ENCODE measurements at regions not wholly inside any gene's neighbourhood (a gene's known extent, or its start where the extent isn't known, plus 50 kb on each side); places are given as distances from the start of the nearest gene placed in this dataset.

DNA sequence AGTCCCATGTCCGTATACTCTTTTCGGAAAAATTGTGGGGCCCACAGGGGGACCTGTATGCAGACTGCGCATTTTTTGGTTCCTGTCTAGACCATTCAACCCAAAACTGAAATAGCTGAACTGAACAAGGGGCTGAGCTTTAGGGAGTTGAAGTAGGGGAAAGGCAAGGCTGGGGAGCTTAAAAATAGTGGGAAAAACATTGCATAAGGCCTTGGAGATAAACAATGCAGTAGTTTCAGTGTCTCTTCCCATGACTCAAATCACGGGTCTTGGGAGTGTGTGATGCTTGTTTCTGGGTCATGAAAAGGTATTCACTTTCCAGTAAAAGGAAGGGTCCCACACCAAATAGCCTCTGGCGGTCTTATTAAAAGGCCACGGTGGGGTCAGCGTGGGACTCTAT lies 402.8 kb upstream of the SALL1 start:
- no peak overlapping the region for H3K27ac Mint-ChIP-seq (ENCODE audit: unreplicated experiment)
- H3K27me3 Mint-ChIP-seq (ENCODE audit: low read depth), result no peaks in the 10 kb centered on the region
- no peak for DNase-seq (ENCODE audit: low spot score)
- peaks cover 6% of the 10 kb centered on the region for H3K4me1 Mint-ChIP-seq (ENCODE audit: low read depth)
- TF ChIP-seq, protein P1, sequence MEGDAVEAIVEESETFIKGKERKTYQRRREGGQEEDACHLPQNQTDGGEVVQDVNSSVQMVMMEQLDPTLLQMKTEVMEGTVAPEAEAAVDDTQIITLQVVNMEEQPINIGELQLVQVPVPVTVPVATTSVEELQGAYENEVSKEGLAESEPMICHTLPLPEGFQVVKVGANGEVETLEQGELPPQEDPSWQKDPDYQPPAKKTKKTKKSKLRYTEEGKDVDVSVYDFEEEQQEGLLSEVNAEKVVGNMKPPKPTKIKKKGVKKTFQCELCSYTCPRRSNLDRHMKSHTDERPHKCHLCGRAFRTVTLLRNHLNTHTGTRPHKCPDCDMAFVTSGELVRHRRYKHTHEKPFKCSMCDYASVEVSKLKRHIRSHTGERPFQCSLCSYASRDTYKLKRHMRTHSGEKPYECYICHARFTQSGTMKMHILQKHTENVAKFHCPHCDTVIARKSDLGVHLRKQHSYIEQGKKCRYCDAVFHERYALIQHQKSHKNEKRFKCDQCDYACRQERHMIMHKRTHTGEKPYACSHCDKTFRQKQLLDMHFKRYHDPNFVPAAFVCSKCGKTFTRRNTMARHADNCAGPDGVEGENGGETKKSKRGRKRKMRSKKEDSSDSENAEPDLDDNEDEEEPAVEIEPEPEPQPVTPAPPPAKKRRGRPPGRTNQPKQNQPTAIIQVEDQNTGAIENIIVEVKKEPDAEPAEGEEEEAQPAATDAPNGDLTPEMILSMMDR (IDR thresholded peaks at IDR 0.05), result no peak
- H3K36me3 Mint-ChIP-seq (ENCODE audit: low read depth), result no peaks in the 10 kb centered on the region
- H3K9me3 Mint-ChIP-seq (ENCODE audit: low read depth), result no peaks in the 10 kb centered on the region
- no peak overlapping the region for H3K4me3 Mint-ChIP-seq (ENCODE audit: unreplicated experiment)

DNA sequence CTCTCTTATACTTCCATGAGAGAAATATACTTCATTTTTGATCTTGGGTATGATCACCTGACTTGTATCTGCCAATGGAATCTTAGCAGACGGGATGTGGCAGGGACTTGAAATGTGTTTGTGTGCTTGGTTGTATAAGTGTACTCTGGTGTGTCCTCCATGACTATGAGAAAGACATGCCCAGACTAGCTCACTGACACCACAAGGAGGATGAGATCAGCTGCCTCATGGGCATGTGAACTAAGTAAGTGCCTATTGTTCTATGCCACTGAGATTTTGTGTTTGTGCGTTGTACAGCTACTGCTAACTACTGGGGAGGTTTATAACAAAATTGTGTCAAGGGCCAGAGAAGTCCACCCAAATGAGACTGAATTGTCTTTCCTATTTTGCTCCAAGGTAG lies 402.2 kb upstream of the SALL1 start:
- no peaks in the 10 kb centered on the region for H3K9me3 Mint-ChIP-seq (ENCODE audit: low read depth)
- H3K4me1 Mint-ChIP-seq (ENCODE audit: low read depth), result peaks cover 6% of the 10 kb centered on the region
- no peak overlapping the region for H3K27ac Mint-ChIP-seq (ENCODE audit: unreplicated experiment)

GRCh38 chr16:51550800-51551347 lies 399.8 kb upstream of the SALL1 start:
- Mint-ChIP-seq H3K27me3 (ENCODE audit: low read depth) (no peaks in the 10 kb centered on the region), H3K4me1 (ENCODE audit: low read depth) (no peaks in the 10 kb centered on the region), H3K9me3 (ENCODE audit: low read depth) (no peaks in the 10 kb centered on the region), H3K4me3 (ENCODE audit: unreplicated experiment) (no peak overlapping the region), H3K27ac (ENCODE audit: unreplicated experiment) (no peak overlapping the region), H3K36me3 (ENCODE audit: low read depth) (no peaks in the 10 kb centered on the region)
- DNase-seq (ENCODE audit: low spot score), result no peak
- TF ChIP-seq, protein P1 (IDR thresholded peaks at IDR 0.05), result no peak

More for the DNA sequence above, 402.2 kb upstream of the SALL1 start:
- Mint-ChIP-seq H3K4me3 (ENCODE audit: unreplicated experiment) (no peak overlapping the region), H3K27me3 (ENCODE audit: low read depth) (no peaks in the 10 kb centered on the region), H3K36me3 (ENCODE audit: low read depth) (no peaks in the 10 kb centered on the region)
- TF ChIP-seq, protein P1 (IDR thresholded peaks at IDR 0.05), result no peak
- DNase-seq (ENCODE audit: low spot score), result no peak

- no peaks in the 10 kb centered on the region for H3K9me3 Mint-ChIP-seq (ENCODE audit: low read depth)
- no peaks in the 10 kb centered on the region for H3K4me1 Mint-ChIP-seq (ENCODE audit: low read depth)
- H3K36me3 Mint-ChIP-seq (ENCODE audit: low read depth), result no peaks in the 10 kb centered on the region
- TF ChIP-seq, protein P1 (IDR thresholded peaks at IDR 0.05), result no peak
- no peak overlapping the region for H3K27ac Mint-ChIP-seq (ENCODE audit: unreplicated experiment)
- no peak overlapping the region for H3K4me3 Mint-ChIP-seq (ENCODE audit: unreplicated experiment)
- no peaks in the 10 kb centered on the region for H3K27me3 Mint-ChIP-seq (ENCODE audit: low read depth)
- DNase-seq (ENCODE audit: low spot score), result no peak
Observed at GRCh38 chr16:51549836-51550235, 398.8 kb upstream of the SALL1 start.

- no peak for DNase-seq (ENCODE audit: low spot score)
- no peak overlapping the region for H3K27ac Mint-ChIP-seq (ENCODE audit: unreplicated experiment)
- H3K4me3 Mint-ChIP-seq (ENCODE audit: unreplicated experiment), result no peak overlapping the region
- H3K9me3 Mint-ChIP-seq (ENCODE audit: low read depth), result no peaks in the 10 kb centered on the region
- H3K36me3 Mint-ChIP-seq (ENCODE audit: low read depth), result no peaks in the 10 kb centered on the region
- no peaks in the 10 kb centered on the region for H3K27me3 Mint-ChIP-seq (ENCODE audit: low read depth)
- TF ChIP-seq, protein P1 (IDR thresholded peaks at IDR 0.05), result no peak
- H3K4me1 Mint-ChIP-seq (ENCODE audit: low read depth), result no peaks in the 10 kb centered on the region
Observed at GRCh38 chr16:51545951-51546350, 394.9 kb upstream of the SALL1 start.

All from chondrocyte (in vitro differentiated cells).